HL-60/S4 treated with phorbol 12-myristate 13-acetate at 8.2 ng/mL for 4 days and 3 days (cell line): ENCODE measurements at regions not wholly inside any gene's neighbourhood (a gene's known extent, or its start where the extent isn't known, plus 50 kb on each side); places are given as distances from the start of the nearest gene placed in this dataset.

Experiments used
- in situ Hi-C: fragments of 300-500 bp; cut with MboI; formaldehyde crosslinking; loops from 2 replicates; pipeline ENCODE4 v1.15.0; 2022; ENCODE audit warnings: low sequenced_read_pairs

- in situ Hi-C loops, result no loop called here
Measured at GRCh38 chr15:93583968-93584367, 495.0 kb upstream of the RGMA start.

GRCh38 chr15:93583552-93583951, 494.5 kb upstream of the RGMA start:
- in situ Hi-C loops, result no loop called here

GRCh38 chr15:93570527-93570926, 481.5 kb upstream of the RGMA start:
- in situ Hi-C loops, result no loop called here

GRCh38 chr15:93566762-93567161, 477.8 kb upstream of the RGMA start:
- in situ Hi-C loops, result no loop called here

- in situ Hi-C loops, result no loop called here
Measured at GRCh38 chr15:93565201-93565600, 476.2 kb upstream of the RGMA start.

- in situ Hi-C loops, result no loop called here
Measured at GRCh38 chr15:93563218-93563617, 474.2 kb upstream of the RGMA start.

GRCh38 chr15:93562395-93563123, 473.5 kb upstream of the RGMA start:
- in situ Hi-C loops, result no loop called here

- in situ Hi-C loops, result no loop called here
Measured at GRCh38 chr15:93557696-93558095, 468.7 kb upstream of the RGMA start.

GRCh38 chr15:93553167-93553935, 464.3 kb upstream of the RGMA start:
- in situ Hi-C loops, result no loop called here

- in situ Hi-C loops, result no loop called here
Measured at GRCh38 chr15:93543093-93543492, 454.1 kb upstream of the RGMA start.

- in situ Hi-C loops, result no loop called here
Measured at GRCh38 chr15:93527374-93528050, 438.5 kb upstream of the RGMA start.

GRCh38 chr15:93524432-93524831, 435.4 kb upstream of the RGMA start:
- in situ Hi-C loops, result no loop called here

GRCh38 chr15:93523481-93523880, 434.5 kb upstream of the RGMA start:
- in situ Hi-C loops, result no loop called here

GRCh38 chr15:93520206-93520605, 431.2 kb upstream of the RGMA start:
- in situ Hi-C loops, result no loop called here

GRCh38 chr15:93519599-93519998, 430.6 kb upstream of the RGMA start:
- in situ Hi-C loops, result no loop called here

- in situ Hi-C loops, result no loop called here
Measured at GRCh38 chr15:93517176-93517575, 428.2 kb upstream of the RGMA start.

GRCh38 chr15:93515256-93516051, 426.4 kb upstream of the RGMA start:
- in situ Hi-C loops, result no loop called here

- in situ Hi-C loops, result no loop called here
Measured at GRCh38 chr15:93506646-93507045, 417.6 kb upstream of the RGMA start.

- in situ Hi-C loops, result no loop called here
Measured at GRCh38 chr15:93505506-93505905, 416.5 kb upstream of the RGMA start.

GRCh38 chr15:93501946-93502345, 412.9 kb upstream of the RGMA start:
- in situ Hi-C loops, result no loop called here

GRCh38 chr15:93500155-93500554, 411.1 kb upstream of the RGMA start:
- in situ Hi-C loops, result no loop called here
